GM19395 (cell line): ENCODE measurements at regions not wholly inside any gene's neighbourhood (a gene's known extent, or its start where the extent isn't known, plus 50 kb on each side); places are given as distances from the start of the nearest gene placed in this dataset.
"Not testable (repeated sequence)": the region's sequence is repeated elsewhere in the genome, so short reads cannot be mapped to it uniquely, and the experiment has no call there.

Experiments
- ATAC-seq: cut with Tn5 transposase; IDR thresholded peaks from one replicate; pipeline ENCODE4 v1.9.1; 2021; ENCODE audit warnings: mild to moderate bottlenecking, moderate library complexity; ENCODE audit not compliant: unreplicated experiment

- ATAC-seq, result no peak
These were observed 200.8 kb upstream of the GADL1 start for GRCh38 chr3:31095255-31095654.

GRCh38 chr3:31096661-31097395, 202.4 kb upstream of the GADL1 start:
- ATAC-seq, result no peak

DNA sequence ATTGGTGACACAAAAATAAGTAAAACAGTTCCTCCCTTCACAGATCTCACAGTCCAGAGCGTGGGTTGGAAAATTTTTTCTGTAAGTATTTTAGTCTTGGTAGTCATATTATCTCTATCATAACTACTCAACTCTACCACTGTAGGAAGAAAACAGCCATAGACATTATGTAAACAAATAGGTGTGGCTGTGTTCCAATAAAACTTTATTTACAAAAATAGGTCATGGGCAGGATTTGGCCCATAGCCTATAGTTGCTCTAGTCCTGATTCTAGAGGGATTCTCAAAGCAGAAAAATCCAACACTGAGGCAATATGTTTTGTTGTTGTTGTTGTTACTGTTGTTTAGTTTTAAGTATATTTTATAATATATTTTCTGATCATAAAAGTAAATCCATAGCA, 206.1 kb upstream of the GADL1 start:
- no peak for ATAC-seq

DNA sequence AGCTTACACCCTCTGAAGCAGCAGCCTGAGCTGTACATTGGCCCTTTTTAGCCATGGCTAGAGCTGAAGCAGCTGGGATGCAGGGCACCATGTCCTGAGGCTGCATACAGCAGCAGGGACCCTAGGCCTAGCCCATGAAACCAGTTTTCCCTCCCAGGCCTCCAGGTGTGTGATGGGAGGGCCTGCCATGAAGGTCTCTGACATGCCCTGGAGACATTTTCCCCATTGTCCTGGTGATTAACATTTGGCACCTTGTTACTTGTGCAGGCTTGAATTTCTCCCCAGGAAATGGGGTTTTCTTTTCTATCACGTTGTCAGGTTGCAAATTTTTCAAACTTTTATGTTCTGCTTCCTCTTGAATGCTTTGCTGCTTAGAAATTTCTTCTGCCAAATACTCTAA, 206.8 kb upstream of the GADL1 start:
- ATAC-seq, result not testable (repeated sequence)

GRCh38 chr3:31102196-31102879, 207.9 kb upstream of the GADL1 start:
- ATAC-seq, result no peak

DNA sequence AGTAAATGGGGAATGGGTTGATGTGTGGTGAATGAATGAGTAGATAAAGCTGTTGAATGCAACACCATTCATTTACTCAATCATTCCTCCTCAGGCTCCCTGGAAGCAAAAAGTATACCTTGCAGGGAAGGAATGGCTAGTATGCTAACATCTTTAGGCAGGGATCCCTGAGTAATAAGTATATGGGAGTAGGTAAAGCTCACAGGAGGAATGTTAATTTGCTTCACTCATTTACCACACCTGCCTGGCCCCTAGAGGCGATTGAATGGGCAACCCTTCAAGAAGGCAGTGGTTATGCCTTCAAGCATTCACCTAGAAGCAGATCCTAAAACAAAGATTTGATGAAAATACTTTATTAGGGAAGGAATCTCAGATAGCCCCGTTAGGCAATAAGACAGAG, 208.7 kb upstream of the GADL1 start:
- ATAC-seq, result no peak

GRCh38 chr3:31103623-31104180, 209.2 kb upstream of the GADL1 start:
- ATAC-seq, result no peak

GRCh38 chr3:31105011-31105410, 210.6 kb upstream of the GADL1 start:
- no peak for ATAC-seq

DNA sequence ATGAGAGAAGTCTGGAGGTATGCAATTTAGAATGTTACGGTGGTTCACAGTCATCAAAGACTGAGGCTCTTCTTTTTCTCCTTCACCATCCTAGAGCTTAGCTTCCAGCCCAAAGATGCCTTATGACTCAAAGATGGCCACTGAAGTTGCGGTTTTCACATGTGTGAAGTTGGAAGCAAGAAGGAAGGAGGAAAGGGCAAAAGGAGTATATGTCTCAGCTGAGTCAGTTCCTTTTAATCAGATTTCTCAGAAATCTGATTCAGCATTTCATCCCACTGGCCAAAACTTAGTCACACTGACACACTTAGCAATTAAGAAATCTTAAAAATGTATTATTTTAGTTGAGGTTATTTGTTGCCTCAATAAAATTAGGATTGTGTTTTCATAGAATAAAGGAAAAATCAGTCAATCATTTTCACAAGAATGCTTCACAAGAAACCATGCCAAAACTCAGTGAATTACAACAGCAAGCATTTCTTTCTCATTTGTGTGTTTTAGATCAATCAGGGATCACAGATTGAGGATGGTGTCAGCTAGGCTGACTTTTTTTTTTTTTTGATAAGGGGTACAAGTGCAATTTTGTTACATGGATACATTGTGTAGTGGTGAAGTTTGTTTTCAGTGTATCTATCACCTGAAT, 211.1 kb upstream of the GADL1 start:
- ATAC-seq, result no peak

GRCh38 chr3:31106204-31106603, 211.7 kb upstream of the GADL1 start:
- ATAC-seq, result no peak

- peak; percentile 93 for ATAC-seq
These were observed 212.5 kb upstream of the GADL1 start for GRCh38 chr3:31106912-31107311.

- no peak for ATAC-seq
These were observed 220.4 kb upstream of the GADL1 start for GRCh38 chr3:31114929-31115283.

DNA sequence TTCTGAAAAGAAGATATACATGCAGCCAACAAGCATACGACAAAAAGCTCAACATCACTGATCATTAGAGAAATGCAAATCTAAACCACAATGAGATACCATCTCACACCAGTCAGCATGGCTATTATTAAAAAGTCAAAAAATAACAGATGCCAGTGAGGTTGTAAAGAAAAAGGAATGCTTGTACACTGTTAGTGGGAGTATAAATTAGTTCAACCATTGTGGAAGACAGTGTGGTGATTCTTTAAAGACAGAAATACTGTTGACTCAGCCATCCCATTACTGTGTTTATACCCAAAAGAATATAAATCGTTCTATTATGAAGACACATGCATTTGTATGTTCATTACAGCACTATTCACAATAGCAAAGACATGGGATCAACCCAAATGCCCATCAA, 221.1 kb upstream of the GADL1 start:
- not testable (repeated sequence) for ATAC-seq

DNA sequence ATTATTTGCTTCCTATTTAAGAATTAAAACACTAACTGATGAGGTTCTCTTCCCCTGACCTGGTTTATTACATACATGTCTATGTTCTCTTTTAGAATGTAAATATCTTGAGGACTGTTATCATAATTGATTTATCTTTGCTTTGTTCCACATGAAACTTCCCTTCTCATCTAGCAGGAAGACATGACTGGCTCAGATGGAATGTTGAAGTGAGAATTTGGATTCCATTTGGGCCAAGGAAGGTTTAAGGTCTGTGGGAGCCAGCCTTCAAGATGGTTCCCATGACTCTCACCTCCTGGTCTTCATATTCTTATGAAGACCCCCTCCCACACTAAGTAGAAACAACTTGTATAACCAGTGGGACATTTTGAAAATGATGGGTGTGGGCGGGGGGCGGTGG, 222.2 kb upstream of the GADL1 start:
- ATAC-seq, result no peak

DNA sequence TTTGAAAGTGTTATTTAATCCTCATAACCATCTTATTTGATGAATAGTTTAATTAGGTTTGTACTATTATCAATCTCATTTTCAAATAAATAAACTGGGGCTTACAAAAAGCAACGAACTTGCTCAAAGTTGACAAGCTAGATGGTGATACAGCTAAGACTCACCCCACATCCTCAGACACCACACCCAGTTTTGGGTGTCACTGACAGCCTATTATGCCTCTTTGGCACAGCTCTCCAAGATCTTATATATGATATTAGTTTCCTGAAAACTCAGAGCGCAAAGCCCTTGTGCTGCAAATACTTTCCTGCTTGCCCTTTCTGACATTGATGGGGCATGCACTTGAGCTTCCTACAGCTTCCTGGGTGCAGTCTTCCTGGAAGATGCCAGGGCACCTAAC, 223.4 kb upstream of the GADL1 start:
- no peak for ATAC-seq

GRCh38 chr3:31124373-31124772, 229.9 kb upstream of the GADL1 start:
- no peak for ATAC-seq

- no peak for ATAC-seq
These were observed 231.1 kb upstream of the GADL1 start for GRCh38 chr3:31125413-31126020.

- ATAC-seq, result peak; percentile 65
These were observed 234.8 kb upstream of the GADL1 start for GRCh38 chr3:31129241-31129640.

DNA sequence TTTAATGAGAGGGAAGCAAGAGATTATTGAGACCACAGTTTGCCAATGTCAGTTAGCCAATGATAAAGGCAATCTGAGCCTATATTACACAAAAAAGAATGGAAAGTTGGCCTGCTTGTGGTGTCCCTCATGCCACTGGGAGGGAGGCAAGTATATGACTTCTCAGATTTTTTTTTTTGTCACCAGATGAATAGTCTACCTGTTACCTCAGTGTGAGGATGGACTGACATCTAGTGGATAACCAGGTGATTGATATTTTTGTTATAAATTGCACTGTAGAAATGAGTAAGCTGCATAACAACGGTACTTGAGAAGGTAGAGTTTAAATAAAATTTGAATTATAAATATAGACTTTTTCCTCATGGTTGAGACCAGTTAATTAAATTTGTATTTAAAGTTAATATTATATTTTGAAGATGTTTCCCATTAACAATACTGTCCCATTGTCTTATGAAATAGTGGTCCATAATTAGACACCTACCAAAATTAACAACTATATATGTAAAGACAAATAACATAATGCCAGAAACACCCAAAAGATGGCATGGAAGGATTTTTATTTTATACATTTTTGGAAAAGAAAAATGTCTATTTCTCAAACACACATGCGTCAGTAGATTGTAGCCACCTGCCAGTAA, 237.8 kb upstream of the GADL1 start:
- peak; percentile 65 for ATAC-seq

- ATAC-seq, result no peak
These were observed 239.1 kb upstream of the GADL1 start for GRCh38 chr3:31133541-31133940.

DNA sequence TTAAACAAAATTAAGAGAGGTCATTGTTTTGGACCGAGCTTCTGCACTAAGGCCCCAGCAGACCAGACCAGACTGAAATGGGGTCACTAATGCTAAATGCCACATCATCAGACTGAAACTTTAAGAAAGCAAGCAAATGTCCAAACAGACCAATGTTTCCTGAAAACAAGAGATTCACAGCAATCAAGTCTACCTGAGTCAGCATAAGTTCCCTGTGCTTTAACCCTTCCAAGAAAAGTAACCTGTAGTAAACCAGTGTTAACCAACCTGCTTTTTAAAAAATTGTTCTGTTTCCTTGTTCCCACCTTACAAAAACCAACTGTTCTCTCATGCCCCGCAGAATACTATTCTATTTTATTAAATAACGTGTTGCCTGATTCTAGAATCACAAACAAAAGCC, 241.1 kb upstream of the GADL1 start:
- ATAC-seq, result no peak
